ENCODE measurements at regions not wholly inside any gene's neighbourhood (a gene's known extent, or its start where the extent isn't known, plus 50 kb on each side); places are given as distances from the start of the nearest gene placed in this dataset.
"Not testable (repeated sequence)": the region's sequence is repeated elsewhere in the genome, so short reads cannot be mapped to it uniquely, and the experiment has no call there.

- in situ Hi-C loops (cut with HindIII; ENCODE audit: low pct_unique_long_range_greater_than_20kb, low sequenced_read_pairs) = not testable (repeated sequence)
These were observed 73.9 kb upstream of the OR11H12 start for GRCh38 chr14:18527032-18527431.

More at GRCh38 chr14:18527032-18527431, 73.9 kb upstream of the OR11H12 start:
- peak in 1 of 2 experiments; percentile 1 for DNase-seq (ENCODE audit: low read depth in 1 of 2, low spot score in 1 of 2)
